ENCODE measurements at regions not wholly inside any gene's neighbourhood (a gene's known extent, or its start where the extent isn't known, plus 50 kb on each side); places are given as distances from the start of the nearest gene placed in this dataset.

- H2AFZ ChIP-seq (ENCODE audit: low read depth, low read length) = no peak overlapping the region
- no peaks in the 10 kb centered on the region for H3K36me3 ChIP-seq (ENCODE audit: insufficient read depth, low read length)
- H3K4me1 ChIP-seq (ENCODE audit: insufficient read depth, low read length) = no peaks in the 10 kb centered on the region
- H3K9me3 ChIP-seq (ENCODE audit: low read length) = no peaks in the 10 kb centered on the region
- H3K27me3 ChIP-seq (ENCODE audit: insufficient read depth, low read length) = no peaks in the 10 kb centered on the region
- no peak overlapping the region for H3K4me3 ChIP-seq (ENCODE audit: low read length)
These were observed 203.0 kb upstream of the TUT7 start for GRCh38 chr9:86557063-86557766.

DNA sequence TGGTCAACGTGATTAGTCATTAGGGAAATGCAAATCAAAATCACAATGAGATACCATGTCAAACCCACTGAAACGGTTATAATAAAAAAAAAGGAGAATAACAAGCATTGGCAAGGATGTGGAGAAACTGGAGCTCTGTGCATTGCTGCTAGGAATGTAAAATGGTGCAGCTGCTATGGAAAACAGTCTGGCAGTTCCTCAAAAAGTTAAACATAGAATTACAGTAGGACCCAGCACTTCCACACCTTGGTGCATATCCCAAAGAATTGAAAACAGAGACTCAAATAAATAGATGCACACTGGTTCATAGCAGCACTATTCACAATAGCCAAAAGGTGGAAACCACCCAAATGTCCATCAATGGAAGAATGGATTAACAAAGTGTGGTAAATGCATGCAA is 201.5 kb upstream of the TUT7 start:
- H3K27me3 ChIP-seq (ENCODE audit: insufficient read depth, low read length) = no peaks in the 10 kb centered on the region
- H3K4me3 ChIP-seq (ENCODE audit: low read length) = no peak overlapping the region
- H3K9me3 ChIP-seq (ENCODE audit: low read length) = no peaks in the 10 kb centered on the region
- H2AFZ ChIP-seq (ENCODE audit: low read depth, low read length) = no peak overlapping the region
- no peaks in the 10 kb centered on the region for H3K36me3 ChIP-seq (ENCODE audit: insufficient read depth, low read length)
- no peaks in the 10 kb centered on the region for H3K4me1 ChIP-seq (ENCODE audit: insufficient read depth, low read length)

DNA sequence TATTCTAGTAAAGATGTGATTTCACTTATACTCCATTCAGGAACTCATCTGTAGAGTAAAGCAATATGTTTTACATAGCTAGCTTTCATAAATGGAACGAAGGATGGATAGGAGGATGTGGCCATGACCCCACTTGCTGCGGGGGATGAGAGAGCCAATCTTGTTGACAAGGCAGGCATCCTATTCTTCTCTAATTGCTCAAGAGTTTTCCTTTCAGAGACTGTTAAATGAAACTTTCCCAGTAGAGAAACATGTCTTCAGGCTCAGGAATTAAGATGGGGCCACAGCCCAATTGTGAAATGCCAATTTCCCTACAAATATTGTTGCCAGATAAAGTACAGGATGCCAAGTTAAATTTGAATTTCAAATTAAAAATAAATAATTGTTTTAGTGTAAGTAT is 196.2 kb upstream of the TUT7 start:
- Histone ChIP-seq H3K4me3 (ENCODE audit: low read length) (no peak overlapping the region), H2AFZ (ENCODE audit: low read depth, low read length) (no peak overlapping the region), H3K4me1 (ENCODE audit: insufficient read depth, low read length) (peaks cover 7% of the 10 kb centered on the region), H3K36me3 (ENCODE audit: insufficient read depth, low read length) (no peaks in the 10 kb centered on the region), H3K27me3 (ENCODE audit: insufficient read depth, low read length) (no peaks in the 10 kb centered on the region), H3K9me3 (ENCODE audit: low read length) (no peaks in the 10 kb centered on the region)

DNA sequence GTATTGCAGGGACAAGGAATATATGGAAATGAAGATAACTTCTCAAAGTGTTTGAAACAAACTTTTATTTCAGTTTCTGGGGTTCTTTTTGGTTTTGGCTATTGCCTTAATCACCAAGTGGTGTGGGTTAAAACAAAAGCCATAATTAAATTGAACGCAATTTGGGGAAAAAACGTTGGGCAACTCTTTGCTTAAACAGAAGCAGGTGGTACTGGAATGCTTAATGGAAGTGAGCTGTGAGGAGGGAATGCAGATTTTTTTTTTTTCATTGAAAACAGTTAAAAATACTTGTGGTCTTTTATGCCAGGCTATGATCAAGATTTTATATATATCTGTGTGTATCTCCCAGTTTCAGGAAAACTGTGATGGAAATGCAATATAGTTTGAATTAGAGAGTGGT is 195.7 kb upstream of the TUT7 start:
- H3K4me1 ChIP-seq (ENCODE audit: insufficient read depth, low read length) = peaks cover 7% of the 10 kb centered on the region

GRCh38 chr9:86549401-86549811 is 195.2 kb upstream of the TUT7 start:
- no peaks in the 10 kb centered on the region for H3K27me3 ChIP-seq (ENCODE audit: insufficient read depth, low read length)
- no peak overlapping the region for H3K4me3 ChIP-seq (ENCODE audit: low read length)
- no peaks in the 10 kb centered on the region for H3K36me3 ChIP-seq (ENCODE audit: insufficient read depth, low read length)
- peaks cover 7% of the 10 kb centered on the region for H3K4me1 ChIP-seq (ENCODE audit: insufficient read depth, low read length)
- no peak overlapping the region for H2AFZ ChIP-seq (ENCODE audit: low read depth, low read length)
- no peaks in the 10 kb centered on the region for H3K9me3 ChIP-seq (ENCODE audit: low read length)

More for the DNA sequence above, 195.7 kb upstream of the TUT7 start:
- Histone ChIP-seq H3K9me3 (ENCODE audit: low read length) (no peaks in the 10 kb centered on the region), H2AFZ (ENCODE audit: low read depth, low read length) (no peak overlapping the region), H3K27me3 (ENCODE audit: insufficient read depth, low read length) (no peaks in the 10 kb centered on the region), H3K36me3 (ENCODE audit: insufficient read depth, low read length) (no peaks in the 10 kb centered on the region), H3K4me3 (ENCODE audit: low read length) (no peak overlapping the region)

- H3K4me1 ChIP-seq (ENCODE audit: insufficient read depth, low read length) = peaks cover 7% of the 10 kb centered on the region
- H3K27me3 ChIP-seq (ENCODE audit: insufficient read depth, low read length) = no peaks in the 10 kb centered on the region
- no peaks in the 10 kb centered on the region for H3K9me3 ChIP-seq (ENCODE audit: low read length)
- no peak overlapping the region for H3K4me3 ChIP-seq (ENCODE audit: low read length)
- H2AFZ ChIP-seq (ENCODE audit: low read depth, low read length) = no peak overlapping the region
- H3K36me3 ChIP-seq (ENCODE audit: insufficient read depth, low read length) = no peaks in the 10 kb centered on the region
These were observed 194.0 kb upstream of the TUT7 start for GRCh38 chr9:86548220-86548619.

GRCh38 chr9:86547571-86547970 is 193.4 kb upstream of the TUT7 start:
- Histone ChIP-seq H3K9me3 (ENCODE audit: low read length) (no peaks in the 10 kb centered on the region), H3K36me3 (ENCODE audit: insufficient read depth, low read length) (no peaks in the 10 kb centered on the region), H3K27me3 (ENCODE audit: insufficient read depth, low read length) (no peaks in the 10 kb centered on the region), H3K4me3 (ENCODE audit: low read length) (no peak overlapping the region), H3K4me1 (ENCODE audit: insufficient read depth, low read length) (peaks cover 7% of the 10 kb centered on the region), H2AFZ (ENCODE audit: low read depth, low read length) (no peak overlapping the region)

GRCh38 chr9:86546712-86547111 is 192.5 kb upstream of the TUT7 start:
- H3K9me3 ChIP-seq (ENCODE audit: low read length) = no peaks in the 10 kb centered on the region
- H3K4me3 ChIP-seq (ENCODE audit: low read length) = no peak overlapping the region
- H3K27me3 ChIP-seq (ENCODE audit: insufficient read depth, low read length) = no peaks in the 10 kb centered on the region
- no peak overlapping the region for H2AFZ ChIP-seq (ENCODE audit: low read depth, low read length)
- peaks cover 7% of the 10 kb centered on the region for H3K4me1 ChIP-seq (ENCODE audit: insufficient read depth, low read length)
- H3K36me3 ChIP-seq (ENCODE audit: insufficient read depth, low read length) = no peaks in the 10 kb centered on the region

- Histone ChIP-seq H2AFZ (ENCODE audit: low read depth, low read length) (no peak overlapping the region), H3K4me1 (ENCODE audit: insufficient read depth, low read length) (peaks cover 7% of the 10 kb centered on the region), H3K27me3 (ENCODE audit: insufficient read depth, low read length) (no peaks in the 10 kb centered on the region), H3K36me3 (ENCODE audit: insufficient read depth, low read length) (no peaks in the 10 kb centered on the region), H3K9me3 (ENCODE audit: low read length) (no peaks in the 10 kb centered on the region), H3K4me3 (ENCODE audit: low read length) (no peak overlapping the region)
These were observed 190.9 kb upstream of the TUT7 start for GRCh38 chr9:86545090-86545489.

DNA sequence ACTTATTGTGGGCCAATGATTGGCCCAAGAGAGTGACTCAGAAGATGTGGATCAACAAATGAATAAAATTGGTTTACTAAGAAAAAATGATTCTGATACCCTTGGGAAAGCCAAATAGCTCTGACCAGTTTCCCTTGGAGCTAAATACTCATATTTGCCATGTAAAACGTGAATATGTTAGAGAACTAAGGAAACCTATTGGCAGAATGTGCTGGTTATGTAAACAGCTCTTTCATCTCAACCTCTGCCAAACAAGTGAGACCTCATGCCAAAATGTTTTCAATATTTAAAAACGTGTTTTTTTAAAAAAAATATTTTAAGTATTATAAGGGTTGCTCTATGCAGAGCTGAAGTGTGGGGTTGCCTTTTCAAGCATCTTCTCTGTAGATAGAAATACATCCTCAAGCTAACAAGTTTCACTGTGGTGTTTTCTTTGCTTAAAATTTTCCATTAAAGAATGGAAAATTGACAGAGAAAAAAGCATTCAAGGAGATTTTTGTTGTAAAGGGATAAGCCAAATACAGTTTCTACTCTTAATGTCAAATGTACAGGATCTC is 186.9 kb upstream of the TUT7 start:
- Histone ChIP-seq H3K4me1 (ENCODE audit: insufficient read depth, low read length) (no peaks in the 10 kb centered on the region), H3K27me3 (ENCODE audit: insufficient read depth, low read length) (no peaks in the 10 kb centered on the region), H3K9me3 (ENCODE audit: low read length) (no peaks in the 10 kb centered on the region), H3K4me3 (ENCODE audit: low read length) (no peak overlapping the region), H3K36me3 (ENCODE audit: insufficient read depth, low read length) (no peaks in the 10 kb centered on the region), H2AFZ (ENCODE audit: low read depth, low read length) (no peak overlapping the region)

DNA sequence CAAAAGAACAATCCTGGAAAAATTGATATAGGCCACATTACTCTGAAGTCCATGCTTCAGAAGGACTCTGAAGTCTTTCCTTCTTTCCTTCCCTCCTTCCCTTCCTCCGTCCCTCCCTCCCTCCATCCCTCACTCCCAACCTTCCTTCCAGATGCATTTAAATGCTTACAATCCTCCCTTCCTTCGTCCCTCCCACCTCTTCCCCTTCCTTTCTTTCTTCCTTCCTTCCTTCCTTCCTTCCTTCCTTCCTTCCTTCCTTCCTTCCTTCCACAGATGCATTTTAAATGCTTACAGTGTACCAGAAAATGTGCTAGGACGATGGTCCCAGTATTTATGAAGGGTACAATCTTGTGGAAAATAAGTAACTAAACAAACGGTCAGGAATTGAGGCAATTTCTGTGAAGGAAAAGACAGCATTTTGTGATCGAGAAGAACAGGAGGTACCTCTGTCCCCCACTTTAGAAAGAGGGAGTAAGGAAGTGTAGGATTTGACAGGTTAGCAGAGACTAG is 181.3 kb upstream of the TUT7 start:
- H3K27me3 ChIP-seq (ENCODE audit: insufficient read depth, low read length) = no peaks in the 10 kb centered on the region
- H3K9me3 ChIP-seq (ENCODE audit: low read length) = no peaks in the 10 kb centered on the region
- no peaks in the 10 kb centered on the region for H3K36me3 ChIP-seq (ENCODE audit: insufficient read depth, low read length)

GRCh38 chr9:86534572-86535258 is 180.5 kb upstream of the TUT7 start:
- Histone ChIP-seq H3K36me3 (ENCODE audit: insufficient read depth, low read length) (no peaks in the 10 kb centered on the region), H3K4me3 (ENCODE audit: low read length) (no peak overlapping the region)

More for the DNA sequence above, 181.3 kb upstream of the TUT7 start:
- Histone ChIP-seq H3K4me3 (ENCODE audit: low read length) (no peak overlapping the region), H3K4me1 (ENCODE audit: insufficient read depth, low read length) (no peaks in the 10 kb centered on the region), H2AFZ (ENCODE audit: low read depth, low read length) (no peak overlapping the region)

GRCh38 chr9:86531971-86532640 is 177.9 kb upstream of the TUT7 start:
- no peaks in the 10 kb centered on the region for H3K36me3 ChIP-seq (ENCODE audit: insufficient read depth, low read length)
- H3K27me3 ChIP-seq (ENCODE audit: insufficient read depth, low read length) = no peaks in the 10 kb centered on the region
- H3K4me1 ChIP-seq (ENCODE audit: insufficient read depth, low read length) = no peaks in the 10 kb centered on the region
- no peak overlapping the region for H2AFZ ChIP-seq (ENCODE audit: low read depth, low read length)
- H3K9me3 ChIP-seq (ENCODE audit: low read length) = no peaks in the 10 kb centered on the region
- H3K4me3 ChIP-seq (ENCODE audit: low read length) = no peak overlapping the region

More at GRCh38 chr9:86534572-86535258, 180.5 kb upstream of the TUT7 start:
- no peaks in the 10 kb centered on the region for H3K9me3 ChIP-seq (ENCODE audit: low read length)
- H3K27me3 ChIP-seq (ENCODE audit: insufficient read depth, low read length) = no peaks in the 10 kb centered on the region
- no peaks in the 10 kb centered on the region for H3K4me1 ChIP-seq (ENCODE audit: insufficient read depth, low read length)
- no peak overlapping the region for H2AFZ ChIP-seq (ENCODE audit: low read depth, low read length)
